ENCODE measurements at regions not wholly inside any gene's neighbourhood (a gene's known extent, or its start where the extent isn't known, plus 50 kb on each side); places are given as distances from the start of the nearest gene placed in this dataset.
"Not testable (repeated sequence)": the region's sequence is repeated elsewhere in the genome, so short reads cannot be mapped to it uniquely, and the experiment has no call there.

GRCh38 chr11:86861810-86862209 is 61.5 kb downstream of the PRSS23 start:
- DNase-seq: no peak

- DNase-seq: no peak
Observed at GRCh38 chr11:86863476-86863875, 63.1 kb downstream of the PRSS23 start.

DNA sequence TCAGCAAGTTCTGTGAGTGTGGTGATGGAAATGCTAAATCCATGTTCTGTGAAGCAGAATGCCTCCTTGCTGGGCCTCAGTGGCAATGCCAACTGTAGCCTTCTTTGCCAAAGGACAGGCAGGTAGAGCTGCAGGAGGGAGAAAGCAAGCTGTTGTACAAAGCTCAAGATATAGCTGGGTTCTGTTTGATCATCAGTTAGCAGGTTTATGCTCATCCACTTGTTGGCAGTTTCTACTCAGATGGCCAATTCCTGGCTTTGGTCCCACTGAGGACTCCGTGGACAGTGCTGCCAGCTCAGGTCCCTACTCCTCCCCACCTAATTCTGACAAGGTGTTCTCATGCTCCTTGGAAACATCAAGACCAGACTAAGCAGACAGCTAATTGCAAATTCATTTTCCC is 65.1 kb downstream of the PRSS23 start:
- no peak for DNase-seq

- DNase-seq: no peak
Observed at GRCh38 chr11:86869531-86869930, 69.2 kb downstream of the PRSS23 start.

- peak; percentile 56 for DNase-seq
Observed at GRCh38 chr11:86869966-86870570, 69.7 kb downstream of the PRSS23 start.

- DNase-seq: no peak
Observed at GRCh38 chr11:86873573-86874083, 73.3 kb downstream of the PRSS23 start.

- DNase-seq: no peak
Observed at GRCh38 chr11:86874304-86875056, 74.1 kb downstream of the PRSS23 start.

- DNase-seq: no peak
Observed at GRCh38 chr11:86876716-86877234, 76.4 kb downstream of the PRSS23 start.

DNA sequence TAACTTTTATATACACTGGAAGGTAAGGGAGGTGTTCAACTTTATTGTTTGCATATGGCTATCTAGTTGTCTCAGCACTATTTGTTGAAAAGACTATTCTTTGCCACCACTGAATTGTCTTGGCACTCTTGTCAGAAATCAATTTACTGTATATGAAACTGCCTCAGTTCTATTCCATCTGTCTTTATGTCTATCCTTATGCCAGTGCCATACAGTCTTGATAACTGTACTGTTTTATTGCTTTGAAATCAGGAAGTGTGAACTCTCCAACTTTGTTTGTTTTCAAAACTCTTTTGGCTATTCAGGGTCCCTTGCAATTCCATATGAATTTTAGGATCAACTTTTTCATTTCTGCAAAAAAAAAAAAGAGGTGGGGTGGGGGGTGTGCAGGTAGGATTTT is 77.2 kb downstream of the PRSS23 start:
- DNase-seq: no peak

DNA sequence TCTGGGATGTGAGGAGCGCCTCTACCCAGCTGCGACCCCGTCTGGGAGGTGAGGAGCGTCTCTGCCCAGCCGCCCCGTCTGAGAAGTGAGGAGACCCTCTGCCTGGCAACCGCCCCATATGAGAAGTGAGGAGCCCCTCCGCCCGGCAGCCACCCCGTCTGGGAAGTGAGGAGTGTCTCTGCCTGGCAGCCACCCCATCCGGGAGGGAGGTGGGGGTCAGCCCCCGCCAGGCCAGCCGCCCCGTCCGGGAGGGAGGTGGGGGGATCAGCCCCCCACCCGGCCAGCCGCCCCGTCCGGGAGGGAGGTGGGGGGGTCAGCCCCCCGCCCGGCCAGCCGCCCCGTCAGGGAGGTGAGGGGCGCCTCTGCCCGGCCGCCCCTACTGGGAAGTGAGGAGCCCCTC is 76.0 kb downstream of the FZD4 start:
- DNase-seq: not testable (repeated sequence)

DNA sequence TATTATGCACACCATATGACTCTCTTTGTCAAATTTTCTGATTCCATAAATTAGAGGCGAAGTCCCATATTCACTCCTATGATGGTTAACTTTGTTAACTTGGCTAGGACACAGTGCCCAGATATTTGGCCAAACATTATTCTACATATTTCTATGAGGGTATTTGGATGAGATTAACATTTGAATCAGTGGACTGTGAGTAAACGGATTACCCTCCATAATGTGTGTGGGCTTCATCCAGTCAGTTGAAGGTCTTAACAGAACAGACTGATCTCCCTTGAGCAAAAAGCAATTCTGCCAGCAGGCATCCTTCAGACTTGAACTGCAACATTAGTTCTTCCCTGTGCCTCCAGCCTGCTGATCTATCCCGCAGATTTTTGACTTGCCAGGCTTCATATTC is 69.9 kb downstream of the FZD4 start:
- no peak for DNase-seq

- no peak for DNase-seq
Observed at GRCh38 chr11:86888164-86889000, 66.8 kb downstream of the FZD4 start.

GRCh38 chr11:86889001-86889341 is 66.2 kb downstream of the FZD4 start:
- DNase-seq: no peak

DNA sequence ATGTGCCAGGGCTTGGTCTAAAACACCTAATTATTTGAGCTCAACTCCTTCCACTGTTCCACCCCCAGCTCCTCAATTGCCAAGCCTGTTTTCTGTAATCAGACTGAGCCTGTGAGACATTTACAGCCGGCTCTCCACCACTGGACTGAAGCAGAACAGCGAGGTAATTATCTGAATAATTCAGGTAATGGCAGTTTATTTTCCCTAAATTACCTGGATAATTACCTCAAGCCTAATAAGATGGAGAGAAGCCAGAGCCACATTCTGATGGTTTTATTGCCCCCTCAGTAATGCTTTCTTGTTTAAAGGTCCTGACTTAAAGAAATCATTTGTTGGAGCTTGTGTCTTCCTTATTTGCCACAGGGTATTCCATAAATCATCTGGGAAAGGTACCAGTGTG is 64.2 kb downstream of the FZD4 start:
- DNase-seq: no peak

DNA sequence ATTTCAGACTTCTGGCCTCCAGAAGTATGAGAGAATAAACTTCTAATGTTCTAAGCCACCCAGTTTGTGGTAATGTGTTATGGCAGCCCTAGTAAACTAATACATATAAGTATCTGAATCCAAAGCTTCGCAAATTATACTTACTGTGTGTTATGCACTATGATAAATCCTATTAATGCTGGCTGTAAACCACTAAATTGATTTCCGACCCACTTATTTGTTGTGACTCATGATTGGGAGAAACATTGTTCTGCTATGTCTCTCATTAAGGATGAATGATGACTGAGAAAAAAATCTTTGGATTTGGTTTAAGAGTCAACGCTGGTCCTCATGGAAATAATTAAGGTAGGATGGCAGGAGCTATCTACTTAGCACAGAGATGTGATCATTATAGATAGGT is 62.0 kb downstream of the FZD4 start:
- no peak for DNase-seq

Data from HCEC 1CT (cell line).